Central memory CD8-positive, alpha-beta T cell (primary cell): ENCODE measurements at regions not wholly inside any gene's neighbourhood (a gene's known extent, or its start where the extent isn't known, plus 50 kb on each side); places are given as distances from the start of the nearest gene placed in this dataset.
"Not testable (repeated sequence)": the region's sequence is repeated elsewhere in the genome, so short reads cannot be mapped to it uniquely, and the experiment has no call there.

Source experiments
- ATAC-seq: fragments of 150-1000 bp; cut with Tn5 transposase; replicated peaks from 2 replicates; pipeline ENCODE4 v1.10.0; 2022; ENCODE audit warnings: mild to moderate bottlenecking, moderate FRiP score, moderate number of reproducible peaks; ENCODE audit not compliant: poor library complexity, severe bottlenecking; ENCODE audit errors: extremely low read depth
- DNase-seq, 2 donors: peaks; one replicate each; pipeline ENCODE4 v3.0.0; 2021; ENCODE audit warnings: low spot score in 2 of 2
- H3K27ac Mint-ChIP-seq: one replicate; pipeline ENCODE4 v1.8.0; 2022; ENCODE audit warnings: low read depth, mild to moderate bottlenecking, moderate library complexity, mixed read lengths
- H3K27me3 Mint-ChIP-seq: one replicate; pipeline ENCODE4 v1.8.0; 2022; ENCODE audit warnings: mixed read lengths
- H3K36me3 Mint-ChIP-seq: one replicate; pipeline ENCODE4 v1.8.0; 2022; ENCODE audit warnings: mild to moderate bottlenecking, moderate library complexity, mixed read lengths; ENCODE audit not compliant: insufficient read depth
- H3K4me1 Mint-ChIP-seq: one replicate; pipeline ENCODE4 v1.8.0; 2022; ENCODE audit warnings: mixed read lengths
- H3K4me3 Mint-ChIP-seq: one replicate; pipeline ENCODE4 v1.8.0; 2022; ENCODE audit warnings: mild to moderate bottlenecking, moderate library complexity, mixed read lengths
- H3K9me3 Mint-ChIP-seq: one replicate; pipeline ENCODE4 v1.8.0; 2022; ENCODE audit warnings: mixed read lengths

- Mint-ChIP-seq H3K4me1 (no peaks in the 10 kb centered on the region), H3K27ac (no peak overlapping the region), H3K4me3 (no peak overlapping the region), H3K27me3 (peaks cover 3% of the 10 kb centered on the region), H3K9me3 (no peaks in the 10 kb centered on the region), H3K36me3 (peaks cover 2% of the 10 kb centered on the region)
- ATAC-seq, result no peak
- no peak for DNase-seq
Observed at GRCh38 chr16:25596194-25596593, 95.6 kb upstream of the HS3ST4 start.

GRCh38 chr16:25593260-25593659, 98.5 kb upstream of the HS3ST4 start:
- H3K36me3 Mint-ChIP-seq, result peaks cover 2% of the 10 kb centered on the region
- ATAC-seq, result no peak
- H3K4me1 Mint-ChIP-seq, result no peaks in the 10 kb centered on the region
- peaks cover 28% of the 10 kb centered on the region for H3K27me3 Mint-ChIP-seq
- no peak overlapping the region for H3K27ac Mint-ChIP-seq
- no peaks in the 10 kb centered on the region for H3K9me3 Mint-ChIP-seq
- H3K4me3 Mint-ChIP-seq, result no peak overlapping the region
- DNase-seq, result no peak

DNA sequence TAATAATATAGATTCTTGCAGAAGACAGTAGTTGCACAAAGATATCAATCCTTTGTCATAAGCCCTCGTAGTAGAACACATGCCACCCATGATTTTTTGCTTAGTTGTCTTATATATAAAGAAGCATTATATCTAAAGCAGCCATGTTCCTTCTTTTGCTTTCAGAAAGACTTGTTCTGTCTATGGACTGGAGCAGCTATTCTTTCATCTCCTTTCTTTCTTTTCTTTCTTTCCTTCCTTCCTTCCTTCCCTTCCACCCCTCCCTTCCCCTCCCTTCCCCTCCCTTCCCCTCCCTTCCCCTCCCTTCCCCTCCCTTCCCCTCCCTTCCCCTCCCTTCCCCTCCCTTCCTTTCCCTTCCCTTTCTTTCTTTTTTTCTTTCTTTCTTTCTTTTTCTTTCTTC, 104.0 kb upstream of the HS3ST4 start:
- Mint-ChIP-seq H3K9me3 (no peaks in the 10 kb centered on the region), H3K4me1 (no peaks in the 10 kb centered on the region), H3K27me3 (peaks cover 28% of the 10 kb centered on the region), H3K27ac (no peak overlapping the region), H3K36me3 (no peaks in the 10 kb centered on the region), H3K4me3 (no peak overlapping the region)
- DNase-seq (no peak), ATAC-seq (no peak)

GRCh38 chr16:25586826-25587225, 104.9 kb upstream of the HS3ST4 start:
- ATAC-seq, result no peak
- Mint-ChIP-seq H3K4me3 (no peak overlapping the region), H3K4me1 (no peaks in the 10 kb centered on the region), H3K27me3 (peaks cover 28% of the 10 kb centered on the region), H3K9me3 (no peaks in the 10 kb centered on the region), H3K27ac (no peak overlapping the region), H3K36me3 (no peaks in the 10 kb centered on the region)
- DNase-seq, result no peak

GRCh38 chr16:25585526-25585925, 106.2 kb upstream of the HS3ST4 start:
- Mint-ChIP-seq H3K4me3 (no peak overlapping the region), H3K27me3 (peaks cover 18% of the 10 kb centered on the region), H3K27ac (no peak overlapping the region), H3K36me3 (no peaks in the 10 kb centered on the region), H3K4me1 (no peaks in the 10 kb centered on the region), H3K9me3 (no peaks in the 10 kb centered on the region)
- ATAC-seq (no peak), DNase-seq (no peak)

DNA sequence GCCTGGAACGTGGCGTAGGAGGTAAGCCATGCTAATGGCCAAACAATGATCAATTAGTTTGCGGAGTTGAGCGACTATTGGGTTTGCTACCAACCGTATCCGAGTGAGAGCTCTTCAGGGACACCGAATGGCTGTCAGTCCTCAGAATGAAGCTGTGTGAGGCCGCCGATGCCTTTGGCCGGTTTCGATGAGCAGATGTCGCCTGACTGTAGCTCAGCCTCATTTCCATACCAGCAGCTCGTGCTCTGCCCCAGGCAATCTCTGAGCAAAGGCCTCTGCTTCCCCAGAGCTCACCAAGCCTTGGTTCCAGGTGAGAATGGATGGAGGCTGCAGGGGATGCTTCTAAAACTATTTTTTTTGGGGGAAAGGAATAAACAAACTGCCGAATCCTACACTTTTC, 111.7 kb upstream of the HS3ST4 start:
- ATAC-seq (no peak), DNase-seq (no peak)
- H3K4me3 Mint-ChIP-seq, result no peak overlapping the region
- H3K27ac Mint-ChIP-seq, result no peak overlapping the region
- H3K9me3 Mint-ChIP-seq, result no peaks in the 10 kb centered on the region
- H3K36me3 Mint-ChIP-seq, result no peaks in the 10 kb centered on the region
- peaks cover 12% of the 10 kb centered on the region for H3K27me3 Mint-ChIP-seq
- H3K4me1 Mint-ChIP-seq, result no peaks in the 10 kb centered on the region

DNA sequence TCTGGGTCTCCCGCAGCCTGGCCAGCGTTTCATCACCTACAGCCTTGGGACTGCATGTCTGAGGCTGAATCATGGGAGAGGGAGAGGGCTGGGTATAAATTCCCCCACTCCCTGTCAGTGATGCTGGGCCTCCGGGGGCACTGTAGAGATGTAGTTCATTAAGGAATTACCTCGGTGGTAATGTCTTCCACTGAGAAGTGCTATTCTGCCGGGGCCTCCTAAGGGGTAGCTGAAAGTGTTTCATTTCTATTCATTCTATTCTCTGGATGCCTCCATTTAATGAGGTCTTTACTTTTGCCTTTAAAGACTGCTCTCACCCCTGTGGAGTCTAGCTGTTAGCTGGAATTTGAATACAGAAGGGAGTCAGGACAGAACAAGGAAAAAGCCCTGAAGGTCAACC, 116.4 kb upstream of the HS3ST4 start:
- H3K36me3 Mint-ChIP-seq, result no peaks in the 10 kb centered on the region
- ATAC-seq, result no peak
- H3K4me3 Mint-ChIP-seq, result no peak overlapping the region
- H3K27me3 Mint-ChIP-seq, result peaks cover 23% of the 10 kb centered on the region
- H3K4me1 Mint-ChIP-seq, result no peaks in the 10 kb centered on the region
- no peak overlapping the region for H3K27ac Mint-ChIP-seq
- H3K9me3 Mint-ChIP-seq, result no peaks in the 10 kb centered on the region
- no peak for DNase-seq

GRCh38 chr16:25571712-25572111, 120.0 kb upstream of the HS3ST4 start:
- Mint-ChIP-seq H3K9me3 (no peaks in the 10 kb centered on the region), H3K4me1 (no peaks in the 10 kb centered on the region), H3K27me3 (peaks cover 10% of the 10 kb centered on the region), H3K27ac (no peak overlapping the region), H3K4me3 (no peak overlapping the region), H3K36me3 (no peaks in the 10 kb centered on the region)
- DNase-seq, result no peak
- ATAC-seq, result no peak

- H3K4me1 Mint-ChIP-seq, result no peaks in the 10 kb centered on the region
- H3K9me3 Mint-ChIP-seq, result no peaks in the 10 kb centered on the region
- H3K27me3 Mint-ChIP-seq, result peaks cover 10% of the 10 kb centered on the region
Observed at GRCh38 chr16:25570131-25570530, 121.6 kb upstream of the HS3ST4 start.

DNA sequence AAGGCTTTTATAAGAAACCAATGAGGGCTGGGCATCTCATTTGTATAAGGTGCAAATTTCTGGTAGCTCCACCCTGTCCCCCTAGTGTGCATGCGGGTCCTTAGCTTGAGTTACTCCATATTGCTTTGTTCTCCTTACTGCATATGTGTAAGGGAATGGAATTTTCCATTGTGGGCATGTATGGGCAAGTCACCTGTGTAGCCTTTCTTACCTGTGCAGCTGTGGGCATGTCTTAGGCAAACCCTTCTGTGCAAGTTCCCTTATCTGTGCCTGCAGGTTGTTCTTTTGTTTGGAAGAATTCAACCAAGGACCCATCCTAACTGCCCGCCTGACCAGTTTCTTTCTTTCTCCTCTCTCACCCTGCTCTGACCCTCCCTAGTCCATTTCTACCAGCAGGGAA, 122.8 kb upstream of the HS3ST4 start:
- DNase-seq (no peak), ATAC-seq (no peak)
- H3K4me3 Mint-ChIP-seq, result no peak overlapping the region
- no peaks in the 10 kb centered on the region for H3K4me1 Mint-ChIP-seq
- no peak overlapping the region for H3K27ac Mint-ChIP-seq
- peaks cover 10% of the 10 kb centered on the region for H3K27me3 Mint-ChIP-seq
- peaks cover 5% of the 10 kb centered on the region for H3K9me3 Mint-ChIP-seq
- H3K36me3 Mint-ChIP-seq, result no peaks in the 10 kb centered on the region

More at GRCh38 chr16:25570131-25570530, 121.6 kb upstream of the HS3ST4 start:
- no peak overlapping the region for H3K4me3 Mint-ChIP-seq
- H3K36me3 Mint-ChIP-seq, result no peaks in the 10 kb centered on the region
- no peak for ATAC-seq
- DNase-seq, result no peak
- H3K27ac Mint-ChIP-seq, result no peak overlapping the region

DNA sequence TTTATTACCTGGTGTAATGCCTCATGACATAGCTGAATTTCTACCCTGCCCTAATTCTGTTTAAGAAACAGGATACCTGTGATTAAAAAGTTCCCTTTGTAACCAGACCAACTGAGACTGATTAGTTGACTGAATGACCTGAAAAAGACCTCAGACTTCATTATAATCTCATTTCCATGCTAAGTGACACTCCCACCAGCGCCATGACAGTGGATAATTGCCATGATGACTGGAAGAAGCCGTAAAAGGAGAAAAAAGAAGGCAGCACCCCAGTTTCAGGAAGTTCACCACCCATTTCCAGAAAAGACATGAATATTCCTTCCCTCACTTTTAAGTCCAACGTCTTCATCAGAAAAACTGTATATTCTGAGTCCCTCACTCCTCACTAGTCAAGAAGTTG, 125.6 kb upstream of the HS3ST4 start:
- DNase-seq (no peak), ATAC-seq (no peak)
- no peak overlapping the region for H3K27ac Mint-ChIP-seq
- H3K9me3 Mint-ChIP-seq, result peaks cover 10% of the 10 kb centered on the region
- peaks cover 4% of the 10 kb centered on the region for H3K27me3 Mint-ChIP-seq
- no peak overlapping the region for H3K4me3 Mint-ChIP-seq
- no peaks in the 10 kb centered on the region for H3K36me3 Mint-ChIP-seq
- H3K4me1 Mint-ChIP-seq, result no peaks in the 10 kb centered on the region

GRCh38 chr16:25563700-25564099, 128.1 kb upstream of the HS3ST4 start:
- H3K27ac Mint-ChIP-seq, result no peak overlapping the region
- no peaks in the 10 kb centered on the region for H3K36me3 Mint-ChIP-seq
- ATAC-seq, result no peak
- H3K27me3 Mint-ChIP-seq, result no peaks in the 10 kb centered on the region
- H3K4me1 Mint-ChIP-seq, result no peaks in the 10 kb centered on the region
- no peak for DNase-seq
- H3K4me3 Mint-ChIP-seq, result no peak overlapping the region
- H3K9me3 Mint-ChIP-seq, result peaks cover 12% of the 10 kb centered on the region

GRCh38 chr16:25561723-25562122, 130.0 kb upstream of the HS3ST4 start:
- not testable (repeated sequence) for H3K36me3 Mint-ChIP-seq, H3K4me3 Mint-ChIP-seq, H3K27ac Mint-ChIP-seq, ATAC-seq, DNase-seq, H3K27me3 Mint-ChIP-seq, H3K4me1 Mint-ChIP-seq
- peaks cover 12% of the 10 kb centered on the region for H3K9me3 Mint-ChIP-seq

GRCh38 chr16:25556968-25557312, 134.8 kb upstream of the HS3ST4 start:
- H3K4me1 Mint-ChIP-seq, ATAC-seq, H3K9me3 Mint-ChIP-seq, DNase-seq, H3K4me3 Mint-ChIP-seq, H3K36me3 Mint-ChIP-seq, H3K27ac Mint-ChIP-seq: not testable (repeated sequence)
- H3K27me3 Mint-ChIP-seq, result peaks cover 37% of the 10 kb centered on the region
